ENCODE measurements at regions not wholly inside any gene's neighbourhood (a gene's known extent, or its start where the extent isn't known, plus 50 kb on each side); places are given as distances from the start of the nearest gene placed in this dataset.

GRCh38 chr2:15869396-15869795, 71.0 kb upstream of the MYCN start:
- DNase-seq: no peak

- no peak for DNase-seq
Observed at GRCh38 chr2:15869871-15870270, 70.5 kb upstream of the MYCN start.

- DNase-seq: no peak
Observed at GRCh38 chr2:15870565-15870964, 69.8 kb upstream of the MYCN start.

- DNase-seq: no peak
Observed at GRCh38 chr2:15871239-15871783, 69.0 kb upstream of the MYCN start.

GRCh38 chr2:15872854-15873253, 67.5 kb upstream of the MYCN start:
- DNase-seq: no peak

- DNase-seq: no peak
Observed at GRCh38 chr2:15874321-15874720, 66.0 kb upstream of the MYCN start.

- no peak for DNase-seq
Observed at GRCh38 chr2:15874854-15875804, 65.2 kb upstream of the MYCN start.

GRCh38 chr2:15875969-15876705, 64.2 kb upstream of the MYCN start:
- DNase-seq: no peak

GRCh38 chr2:15880226-15881119, 59.9 kb upstream of the MYCN start:
- no peak for DNase-seq

- DNase-seq: no peak
Observed at GRCh38 chr2:15881120-15881433, 59.3 kb upstream of the MYCN start.

- DNase-seq: no peak
Observed at GRCh38 chr2:15881676-15882075, 58.7 kb upstream of the MYCN start.

GRCh38 chr2:15882761-15883497, 57.4 kb upstream of the MYCN start:
- DNase-seq: no peak

- DNase-seq: no peak
Observed at GRCh38 chr2:15883684-15884083, 56.7 kb upstream of the MYCN start.

GRCh38 chr2:15884790-15885189, 55.6 kb upstream of the MYCN start:
- DNase-seq: no peak

- no peak for DNase-seq
Observed at GRCh38 chr2:15886231-15886630, 54.1 kb upstream of the MYCN start.

- no peak for DNase-seq
Observed at GRCh38 chr2:15889442-15890123, 50.8 kb upstream of the MYCN start.

GRCh38 chr2:15890124-15890754, 50.1 kb upstream of the MYCN start:
- DNase-seq: no peak

Data from hematopoietic multipotent progenitor cell treated with erythropoietin and hydrocortisone succinate and interleukin-3 and kit ligand, for 4 days (in vitro differentiated cells).